NOMO-1 treated with DMSO at 0.1 percent for 48 hours (cell line): ENCODE measurements at regions not wholly inside any gene's neighbourhood (a gene's known extent, or its start where the extent isn't known, plus 50 kb on each side); places are given as distances from the start of the nearest gene placed in this dataset.
"Not testable (repeated sequence)": the region's sequence is repeated elsewhere in the genome, so short reads cannot be mapped to it uniquely, and the experiment has no call there.

ENCODE experiments used
- DNase-seq: peaks from one replicate; lab custom pipeline; 2025; ENCODE audit not compliant: unreplicated experiment; lab: John Stamatoyannopoulos, UW

- DNase-seq: no peak
Measured at GRCh38 chr12:75685617-75686225, 174.3 kb upstream of the KRR1 start.

DNA sequence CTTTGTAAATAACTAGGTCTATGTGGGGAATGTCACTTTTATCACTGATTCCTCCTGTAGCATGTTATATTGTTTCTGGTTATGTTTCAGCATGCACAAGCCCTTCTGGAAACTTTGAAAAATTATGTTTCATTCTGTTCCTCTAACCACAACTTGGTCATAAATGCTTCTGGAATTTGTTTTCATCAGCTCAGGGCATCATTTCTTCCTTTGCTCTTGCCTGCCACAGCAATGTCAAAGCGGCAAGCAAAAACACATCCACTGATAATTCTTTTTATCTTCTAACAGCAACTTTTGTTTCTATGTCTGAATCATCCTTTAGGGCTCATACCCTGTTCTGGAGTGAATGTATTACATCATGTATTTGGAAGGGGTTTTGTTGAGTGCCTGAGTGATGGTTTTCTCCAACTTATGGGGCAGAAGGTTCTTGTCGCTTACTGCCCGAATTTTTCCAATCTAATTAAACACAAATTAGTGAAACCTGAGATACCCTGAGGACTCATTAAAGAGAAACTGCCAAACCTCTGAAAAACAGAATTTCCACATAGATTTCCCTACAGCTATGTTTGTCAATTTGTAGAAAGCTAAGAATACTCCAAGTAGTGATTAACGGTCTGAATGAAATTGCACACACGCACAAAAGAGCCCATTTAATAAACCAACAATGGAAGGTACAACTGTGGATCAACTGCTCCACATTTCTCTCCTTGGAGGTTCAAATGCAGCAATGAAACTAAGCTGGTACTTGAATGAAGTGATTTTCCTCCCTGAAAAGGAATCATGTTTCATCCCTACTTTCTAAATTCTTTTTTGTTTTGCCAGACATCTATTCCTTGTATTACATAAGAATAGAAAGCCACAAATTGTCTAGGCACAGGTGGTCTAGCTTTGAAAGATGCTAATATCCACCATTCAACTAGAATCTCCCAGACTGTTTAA is 173.5 kb upstream of the KRR1 start:
- DNase-seq: no peak

GRCh38 chr12:75683995-75684586 is 172.7 kb upstream of the KRR1 start:
- DNase-seq: not testable (repeated sequence)

GRCh38 chr12:75683220-75683619 is 171.8 kb upstream of the KRR1 start:
- DNase-seq: no peak

GRCh38 chr12:75677522-75677921 is 166.1 kb upstream of the KRR1 start:
- no peak for DNase-seq

DNA sequence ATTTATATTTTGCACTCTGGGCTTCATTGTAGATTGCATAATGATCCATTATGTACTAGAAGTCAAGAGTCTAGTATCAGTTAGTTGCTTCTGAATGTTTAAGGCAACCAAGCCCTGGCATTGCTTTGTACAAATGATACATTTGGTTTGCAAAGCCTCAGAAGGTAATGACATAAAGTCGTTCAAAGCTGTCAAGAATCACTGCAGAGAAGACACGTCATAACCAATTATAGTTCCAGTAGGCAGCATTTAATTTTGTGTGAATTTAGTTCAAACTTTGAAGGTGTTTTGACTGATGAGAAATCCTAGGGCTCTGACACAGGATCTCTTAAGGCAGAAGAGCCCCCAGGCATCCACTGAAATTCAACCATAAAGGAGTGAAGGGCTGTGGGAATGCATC is 163.0 kb upstream of the KRR1 start:
- no peak for DNase-seq

DNA sequence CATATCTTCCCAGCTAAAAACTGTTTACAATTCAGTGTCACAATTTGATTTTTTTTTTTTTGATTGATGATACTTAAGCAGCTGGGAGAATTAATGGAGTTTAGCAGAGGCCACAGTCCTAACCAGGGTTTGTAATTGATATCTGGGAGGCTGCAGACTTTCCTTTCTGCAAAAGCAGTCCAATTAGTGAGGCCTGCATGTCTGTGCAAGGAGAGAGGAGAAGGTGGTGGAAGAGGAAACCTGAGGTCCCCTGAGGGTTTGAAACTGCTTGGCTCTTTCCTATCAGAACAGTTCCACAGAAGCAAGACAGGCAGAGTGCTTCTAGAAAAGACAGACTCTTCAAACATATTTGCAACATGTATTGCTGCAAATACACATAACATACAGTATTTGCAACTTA is 160.8 kb upstream of the KRR1 start:
- no peak for DNase-seq

GRCh38 chr12:75670216-75670615 is 158.8 kb upstream of the KRR1 start:
- DNase-seq: no peak

DNA sequence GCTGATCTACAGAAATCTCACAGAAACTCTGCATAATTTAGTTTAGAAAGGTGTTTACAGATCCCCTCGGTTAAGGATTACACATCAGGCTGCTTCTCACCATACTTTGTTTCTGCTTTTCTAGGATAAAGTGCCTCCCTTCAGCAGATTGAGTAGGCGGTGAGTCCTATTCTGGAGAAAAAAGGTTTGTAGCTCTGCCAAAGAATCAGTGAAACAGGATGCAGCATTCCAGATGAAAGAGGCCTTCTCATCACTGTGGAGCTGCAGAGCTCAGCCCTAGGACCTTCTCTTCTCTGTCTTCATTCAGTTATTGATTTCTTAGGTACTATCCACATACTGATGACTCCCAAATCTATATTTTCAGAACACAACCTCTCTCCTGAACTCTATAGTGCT is 155.5 kb upstream of the KRR1 start:
- DNase-seq: no peak

DNA sequence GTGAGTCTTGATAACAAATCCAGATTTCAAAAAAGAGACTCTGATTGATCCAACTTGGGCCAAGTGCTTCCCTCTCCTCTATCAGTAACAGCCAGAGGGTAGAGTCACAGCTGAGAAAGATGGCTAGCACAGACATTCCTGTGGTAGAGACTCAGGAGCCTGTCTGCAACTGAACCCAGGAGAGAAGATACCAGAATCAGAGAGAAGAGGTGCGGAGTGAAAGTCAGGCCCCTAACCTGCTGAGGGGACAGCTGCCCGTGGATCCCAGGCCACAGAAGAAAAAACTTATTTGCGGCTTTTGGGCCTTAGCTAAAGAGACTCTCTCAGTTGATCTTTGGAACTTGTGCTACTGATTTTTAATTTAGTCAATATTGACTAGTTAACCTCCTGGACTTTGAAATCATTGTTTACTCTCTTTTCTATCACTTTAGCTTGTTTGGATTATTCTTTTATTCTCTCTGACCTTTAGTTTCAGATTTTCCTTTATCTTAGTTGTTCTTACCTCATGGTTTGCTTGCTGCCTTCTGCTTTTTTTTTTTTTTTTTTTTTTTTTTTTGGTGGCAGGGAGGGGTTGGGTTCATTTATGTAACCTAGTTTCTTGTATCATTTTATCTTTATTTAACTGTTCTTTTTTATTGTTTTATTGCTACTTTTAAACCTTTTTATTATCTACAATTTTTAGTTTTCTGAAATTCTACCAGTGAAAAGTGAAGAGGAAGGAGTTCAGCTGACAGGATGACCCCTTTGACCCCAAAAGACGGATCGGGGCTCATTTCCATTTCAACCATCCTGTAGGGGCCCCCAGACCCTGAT is 154.9 kb upstream of the KRR1 start:
- no peak for DNase-seq

GRCh38 chr12:75665216-75665615 is 153.8 kb upstream of the KRR1 start:
- no peak for DNase-seq

DNA sequence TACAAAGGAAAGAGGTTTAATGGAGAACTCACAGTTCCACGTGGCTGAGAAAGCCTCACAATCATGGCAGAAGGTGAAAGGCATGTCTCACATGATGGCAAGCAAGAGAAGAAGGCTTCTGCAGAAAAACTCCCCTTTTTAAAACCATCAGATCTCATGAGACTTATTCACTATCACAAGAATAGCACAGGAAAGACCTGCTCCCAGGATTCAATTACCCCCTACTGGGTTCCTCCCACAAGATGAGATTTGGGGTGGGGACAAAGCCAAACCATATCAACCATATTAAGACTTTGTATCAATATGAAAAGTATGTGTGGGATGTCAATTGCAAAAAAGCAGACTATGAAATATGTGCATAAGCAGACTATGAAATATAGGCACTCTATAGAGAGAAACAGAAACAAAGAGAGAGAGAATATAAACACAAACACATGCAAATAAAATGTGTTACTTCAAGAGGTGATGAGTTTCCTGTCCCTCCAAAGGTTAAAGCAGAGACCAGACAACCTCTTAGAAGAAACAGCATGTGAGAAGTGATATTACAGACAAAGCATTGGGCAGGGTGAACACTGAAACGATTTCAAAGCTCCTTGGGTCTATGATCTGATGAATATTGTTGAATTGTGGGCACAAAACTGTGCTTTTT is 151.2 kb upstream of the KRR1 start:
- DNase-seq: no peak

DNA sequence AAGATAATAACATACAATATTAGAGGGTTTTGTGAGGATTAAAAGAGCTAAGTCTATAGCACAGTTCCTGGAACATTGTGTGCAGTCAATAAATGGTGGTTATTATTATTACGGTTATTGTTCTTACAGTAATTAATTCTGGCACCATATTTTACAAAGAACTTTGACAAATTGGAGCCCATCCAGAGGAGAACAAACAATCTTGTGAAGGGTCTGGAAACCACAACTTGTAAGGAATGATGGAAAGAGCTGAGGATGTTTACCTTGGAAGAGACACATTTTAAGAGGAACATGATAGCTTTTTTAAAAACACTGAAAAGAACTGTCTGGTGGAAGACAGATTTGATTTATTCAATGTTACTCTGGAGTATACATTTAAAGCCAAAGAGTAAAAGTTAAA is 150.5 kb upstream of the KRR1 start:
- DNase-seq: no peak

DNA sequence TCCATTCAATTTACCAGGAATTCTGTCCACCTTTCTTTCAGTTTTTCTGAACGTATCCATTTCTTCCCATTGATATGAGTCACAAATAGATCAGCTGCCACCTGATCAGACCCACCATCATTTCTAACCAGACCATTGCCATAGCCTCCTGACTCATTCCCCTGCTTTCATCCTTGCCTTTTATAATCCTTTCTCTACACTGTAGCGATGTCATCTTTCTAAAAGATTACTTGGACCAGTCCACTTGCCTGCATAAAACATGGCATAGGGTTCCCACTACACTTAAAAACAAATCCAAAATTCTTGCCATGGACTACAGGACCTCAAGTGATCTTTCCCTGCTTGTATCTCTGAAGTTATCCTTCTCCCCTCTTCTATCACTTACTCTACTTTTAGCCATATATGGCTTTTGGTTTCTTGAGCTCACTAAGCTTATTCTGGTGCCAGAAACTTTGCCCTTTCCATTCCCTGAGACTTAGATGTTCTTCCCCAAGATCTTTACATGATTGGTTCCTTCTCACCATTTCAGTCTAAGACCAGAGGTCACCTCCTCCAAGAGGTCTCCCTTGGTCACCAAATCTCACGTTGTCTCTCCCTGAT is 149.5 kb upstream of the KRR1 start:
- no peak for DNase-seq

DNA sequence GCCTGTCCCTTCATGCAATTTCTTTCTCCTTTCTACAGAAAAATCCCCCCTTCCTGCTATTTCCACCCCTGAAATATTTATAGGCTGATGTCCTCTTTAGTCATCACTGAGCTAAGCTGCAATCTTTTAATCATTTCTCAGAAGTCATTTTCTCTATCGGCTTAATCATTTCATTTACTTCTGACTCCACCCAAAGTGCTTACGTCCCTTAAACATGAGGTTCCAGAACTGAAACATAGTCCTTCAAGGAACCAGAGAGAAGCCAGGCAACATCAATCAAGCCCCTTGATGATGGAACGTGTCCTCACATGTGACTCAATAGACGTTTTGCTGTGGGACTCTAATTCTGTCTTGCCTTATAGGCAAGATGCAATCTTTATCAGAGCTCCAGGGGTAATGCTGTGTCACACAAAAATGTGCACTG is 148.7 kb upstream of the KRR1 start:
- no peak for DNase-seq

GRCh38 chr12:75658901-75659823 is 147.8 kb upstream of the KRR1 start:
- DNase-seq: peak; percentile 14

DNA sequence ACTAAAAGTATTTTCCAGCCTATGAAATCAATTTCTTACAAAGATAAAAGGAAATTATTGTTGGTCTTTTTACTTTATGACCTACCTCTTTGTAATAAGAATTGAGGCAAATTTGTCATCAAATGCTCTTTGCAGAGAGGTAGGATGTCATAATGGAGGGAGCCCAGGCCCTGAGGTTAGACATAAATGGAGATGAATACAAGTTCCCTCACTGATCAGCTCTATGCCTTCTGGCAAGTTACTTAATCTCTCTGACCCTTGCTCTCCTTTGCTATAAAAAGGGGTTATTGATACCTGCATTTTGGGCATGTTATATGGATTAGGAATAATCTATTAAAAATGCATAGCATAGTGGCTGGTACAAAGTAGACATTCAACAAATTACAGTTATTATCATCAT is 146.9 kb upstream of the KRR1 start:
- DNase-seq: no peak

DNA sequence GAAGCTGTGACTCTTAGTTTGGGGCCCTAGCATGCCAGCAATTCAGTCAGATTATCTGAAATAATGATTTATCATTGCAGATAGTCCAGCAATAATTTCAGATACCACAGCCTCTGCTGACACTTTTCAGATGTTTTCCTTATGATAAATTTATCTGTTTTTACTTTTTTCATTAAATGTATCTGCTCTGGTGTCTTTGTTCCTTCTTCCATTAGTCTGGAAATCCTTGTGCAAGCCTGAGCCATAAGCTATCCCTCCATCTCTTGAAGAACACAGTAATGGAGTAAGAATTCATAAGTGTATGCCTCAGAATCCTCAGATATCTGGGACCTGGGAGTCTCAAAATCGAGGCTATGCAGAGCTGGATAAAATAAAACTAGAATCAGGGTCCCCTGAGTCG is 146.4 kb upstream of the KRR1 start:
- DNase-seq: no peak

- not testable (repeated sequence) for DNase-seq
Measured at GRCh38 chr12:75657354-75657753, 145.9 kb upstream of the KRR1 start.
